Bronchial epithelial cell (primary cell): ENCODE measurements at regions not wholly inside any gene's neighbourhood (a gene's known extent, or its start where the extent isn't known, plus 50 kb on each side); places are given as distances from the start of the nearest gene placed in this dataset.

Experiments
- DNase-seq: peaks from one replicate; pipeline ENCODE4 v3.0.0-alpha.2; 2010; ENCODE audit warnings: low read depth
- FAIRE-seq: peaks from 2 replicates; lab custom pipeline; 2011; peaks lifted over from hg19 to GRCh38; lab: Jason Lieb, UNC
- H3K27me3 ChIP-seq: 2 replicates; pipeline ENCODE4 v1.5.1; 2011; ENCODE audit warnings: low read length; ENCODE audit not compliant: control insufficient read depth, insufficient read depth
- H3K36me3 ChIP-seq: 2 replicates; pipeline ENCODE4 v1.5.1; 2011; ENCODE audit warnings: low read length; ENCODE audit not compliant: control insufficient read depth, insufficient read depth
- H3K4me3 ChIP-seq: 2 replicates; pipeline ENCODE4 v1.5.1; 2011; ENCODE audit warnings: mild to moderate bottlenecking, low read depth, low read length, control low read depth
- TF ChIP-seq, protein P1 (sequence below): IDR thresholded peaks from 2 replicates; pipeline ENCODE4 v1.5.1; 2011; ENCODE audit warnings: mild to moderate bottlenecking, moderate library complexity, low read length, control low read depth, inconsistent platforms; ENCODE audit not compliant: insufficient read depth, severe bottlenecking

DNA sequence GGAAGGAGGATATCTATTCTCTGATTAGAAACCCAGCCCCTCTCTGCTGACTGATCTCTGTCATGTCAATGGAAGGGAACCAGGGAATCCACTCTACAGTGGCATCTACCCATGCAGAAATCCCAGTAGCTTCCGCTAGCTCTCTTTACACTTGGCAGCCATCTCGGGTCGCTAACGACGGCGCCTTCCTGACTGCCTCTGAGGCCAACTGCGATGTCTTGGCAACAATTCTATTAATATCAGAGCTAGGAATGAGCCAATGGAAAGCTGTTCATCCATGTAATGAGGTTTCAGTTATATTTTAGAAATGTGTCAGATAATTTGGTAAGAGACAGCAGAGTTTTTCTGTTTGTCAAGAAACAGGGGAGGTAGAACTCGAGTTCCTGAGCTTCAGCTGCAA is 67.6 kb upstream of the ATP10B start:
- TF ChIP-seq, protein P1, sequence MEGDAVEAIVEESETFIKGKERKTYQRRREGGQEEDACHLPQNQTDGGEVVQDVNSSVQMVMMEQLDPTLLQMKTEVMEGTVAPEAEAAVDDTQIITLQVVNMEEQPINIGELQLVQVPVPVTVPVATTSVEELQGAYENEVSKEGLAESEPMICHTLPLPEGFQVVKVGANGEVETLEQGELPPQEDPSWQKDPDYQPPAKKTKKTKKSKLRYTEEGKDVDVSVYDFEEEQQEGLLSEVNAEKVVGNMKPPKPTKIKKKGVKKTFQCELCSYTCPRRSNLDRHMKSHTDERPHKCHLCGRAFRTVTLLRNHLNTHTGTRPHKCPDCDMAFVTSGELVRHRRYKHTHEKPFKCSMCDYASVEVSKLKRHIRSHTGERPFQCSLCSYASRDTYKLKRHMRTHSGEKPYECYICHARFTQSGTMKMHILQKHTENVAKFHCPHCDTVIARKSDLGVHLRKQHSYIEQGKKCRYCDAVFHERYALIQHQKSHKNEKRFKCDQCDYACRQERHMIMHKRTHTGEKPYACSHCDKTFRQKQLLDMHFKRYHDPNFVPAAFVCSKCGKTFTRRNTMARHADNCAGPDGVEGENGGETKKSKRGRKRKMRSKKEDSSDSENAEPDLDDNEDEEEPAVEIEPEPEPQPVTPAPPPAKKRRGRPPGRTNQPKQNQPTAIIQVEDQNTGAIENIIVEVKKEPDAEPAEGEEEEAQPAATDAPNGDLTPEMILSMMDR = no peak
- Histone ChIP-seq H3K36me3 (no peaks in the 10 kb centered on the region), H3K27me3 (peaks cover 3% of the 10 kb centered on the region), H3K4me3 (no peak overlapping the region)
- DNase-seq = no peak
- no peak for FAIRE-seq

DNA sequence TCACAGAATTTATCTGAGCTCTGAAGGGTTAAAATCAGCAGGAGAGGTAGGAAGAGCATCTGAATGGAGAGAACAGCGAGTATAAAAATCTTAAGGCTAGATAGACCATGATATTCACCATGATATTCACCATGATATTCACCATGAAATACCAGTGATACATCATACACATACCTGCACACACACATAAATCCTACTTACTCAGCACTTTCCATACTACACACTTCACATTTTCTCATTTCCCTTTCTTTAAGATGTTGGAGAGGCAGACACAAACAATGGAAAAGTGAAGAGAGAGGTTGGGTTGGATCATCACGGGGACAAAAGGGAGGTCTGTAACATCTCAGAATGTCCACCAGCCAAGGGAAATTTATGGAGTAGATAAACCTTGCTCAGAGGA is 66.4 kb upstream of the ATP10B start:
- TF ChIP-seq, protein P1 = no peak
- H3K36me3 ChIP-seq = no peaks in the 10 kb centered on the region
- no peak overlapping the region for H3K4me3 ChIP-seq
- no peak for DNase-seq
- FAIRE-seq = no peak
- H3K27me3 ChIP-seq = peaks cover 3% of the 10 kb centered on the region

DNA sequence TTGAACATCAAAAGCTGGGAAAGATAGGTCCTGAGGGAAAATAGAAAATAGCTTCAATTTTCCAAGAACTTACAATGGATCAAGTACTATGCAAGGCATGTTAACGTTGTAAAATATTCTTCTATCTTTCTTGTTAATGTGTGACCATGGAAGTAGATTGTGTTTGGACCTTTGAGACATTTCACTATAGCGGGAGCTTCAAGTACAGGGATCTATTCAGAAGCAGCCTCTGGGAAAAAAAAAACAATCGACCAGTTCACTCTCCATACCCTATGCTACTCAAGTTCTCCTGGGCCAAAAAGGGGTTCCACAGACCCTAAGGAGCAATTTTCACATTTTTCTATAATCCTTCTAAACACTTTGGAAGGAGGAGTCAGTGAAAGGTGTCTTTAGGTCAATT is 54.1 kb upstream of the ATP10B start:
- H3K36me3 ChIP-seq = no peaks in the 10 kb centered on the region
- TF ChIP-seq, protein P1 = no peak
- no peak overlapping the region for H3K4me3 ChIP-seq
- H3K27me3 ChIP-seq = no peaks in the 10 kb centered on the region
- FAIRE-seq = no peak
- no peak for DNase-seq

DNA sequence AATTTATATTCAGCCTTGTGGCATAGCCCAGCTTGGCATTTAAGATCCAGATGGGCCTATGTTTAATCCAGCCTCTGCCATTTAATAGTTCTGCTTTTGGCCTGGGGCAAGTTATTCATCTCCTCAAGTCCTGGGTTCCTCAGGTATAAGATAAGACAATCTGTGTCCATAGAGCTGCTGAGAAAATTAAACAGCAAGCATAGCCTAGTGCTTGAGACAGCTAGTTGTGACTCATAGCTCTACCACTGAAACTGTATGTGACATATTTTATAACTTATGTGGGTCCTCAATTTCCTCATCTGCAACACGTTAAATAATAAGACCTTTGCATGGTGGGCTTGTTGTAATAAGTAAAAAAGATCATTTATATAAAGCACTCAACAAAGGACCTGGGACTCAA is 53.3 kb upstream of the ATP10B start:
- FAIRE-seq (no peak), DNase-seq (peak; percentile 53)
- Histone ChIP-seq H3K4me3 (no peak overlapping the region), H3K27me3 (no peaks in the 10 kb centered on the region), H3K36me3 (no peaks in the 10 kb centered on the region)
- TF ChIP-seq, protein P1 = no peak

DNA sequence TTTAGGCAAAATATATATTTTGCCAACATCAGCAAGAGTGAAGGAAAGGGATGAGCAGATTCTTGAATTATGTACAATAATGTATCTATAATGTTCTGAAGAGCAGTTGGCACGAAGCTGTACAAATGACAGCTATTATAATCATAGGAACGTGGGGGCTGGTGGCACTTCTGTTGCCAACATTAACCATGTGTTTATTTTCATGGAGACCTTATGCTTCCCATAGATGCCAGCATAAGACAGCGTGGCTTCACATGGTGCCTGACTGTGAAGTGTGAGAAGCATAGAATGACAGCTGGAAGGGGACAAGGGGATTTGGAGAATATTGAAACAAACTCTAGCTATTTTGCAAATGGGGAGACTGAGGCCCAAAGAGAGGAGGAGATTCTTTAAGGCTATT is 52.6 kb upstream of the ATP10B start:
- H3K36me3 ChIP-seq = no peaks in the 10 kb centered on the region

DNA sequence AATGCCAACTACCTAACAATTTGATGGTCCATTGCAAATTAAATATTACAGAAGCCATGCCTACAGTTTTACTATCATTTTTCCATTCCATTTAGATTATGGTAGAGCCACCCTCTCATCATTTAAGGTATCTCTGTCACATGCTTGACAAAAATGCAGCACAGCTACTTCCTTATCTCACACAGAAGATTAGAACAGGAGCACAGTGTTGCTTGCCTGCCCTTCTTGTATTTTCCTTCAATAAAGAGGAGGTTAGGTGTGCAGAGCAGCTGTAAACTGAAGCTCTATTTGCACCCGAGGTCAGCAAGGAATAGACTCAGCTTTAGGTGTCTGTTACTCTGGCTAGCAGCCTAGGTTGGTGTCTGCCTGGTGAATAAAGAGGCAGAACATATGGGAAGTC is 51.5 kb upstream of the ATP10B start:
- Histone ChIP-seq H3K27me3 (no peaks in the 10 kb centered on the region), H3K4me3 (no peak overlapping the region), H3K36me3 (no peaks in the 10 kb centered on the region)
- DNase-seq = no peak
- no peak for FAIRE-seq
- TF ChIP-seq, protein P1 = no peak

More for the DNA sequence above, 52.6 kb upstream of the ATP10B start:
- Histone ChIP-seq H3K4me3 (no peak overlapping the region), H3K27me3 (no peaks in the 10 kb centered on the region)
- DNase-seq (no peak), FAIRE-seq (no peak)
- TF ChIP-seq, protein P1 = no peak
